Stimulated activated naive CD8-positive, alpha-beta T cell treated with anti-CD3 and anti-CD28 coated beads, Interleukin-15, Interleukin-2, amounts not matched to agents 100 U/mL and 50 U/mL, for 24 hours (primary cell): ENCODE measurements at regions not wholly inside any gene's neighbourhood (a gene's known extent, or its start where the extent isn't known, plus 50 kb on each side); places are given as distances from the start of the nearest gene placed in this dataset.
A peak's percentile ranks its signal among the peaks of the same experiment; 100 is the strongest.
"Not testable (repeated sequence)": the region's sequence is repeated elsewhere in the genome, so short reads cannot be mapped to it uniquely, and the experiment has no call there.

Source experiments
- ATAC-seq: fragments of 150-1000 bp; cut with Tn5 transposase; one replicate; pipeline ENCODE4 v1.10.0; 2021
- DNase-seq: peaks from one replicate; pipeline ENCODE4 v3.0.0; 2021

GRCh38 chr17:45586651-45586934, 96.1 kb upstream of the PLEKHM1 start:
- ATAC-seq, DNase-seq: not testable (repeated sequence)

- DNase-seq (peak; percentile 85), ATAC-seq (peak; percentile 87)
These were observed 102.0 kb upstream of the PLEKHM1 start for GRCh38 chr17:45592433-45592923.

- DNase-seq = not testable (repeated sequence)
These were observed 105.8 kb upstream of the PLEKHM1 start for GRCh38 chr17:45596347-45596746.

GRCh38 chr17:45600052-45601012, 109.8 kb upstream of the PLEKHM1 start:
- DNase-seq (peak; percentile 24), ATAC-seq (peak; percentile 74)

More at GRCh38 chr17:45596347-45596746, 105.8 kb upstream of the PLEKHM1 start:
- ATAC-seq = not testable (repeated sequence)

- ATAC-seq, DNase-seq: not testable (repeated sequence)
These were observed 110.5 kb upstream of the PLEKHM1 start for GRCh38 chr17:45601013-45601412.

GRCh38 chr17:45601605-45602539, 111.4 kb upstream of the PLEKHM1 start:
- not testable (repeated sequence) for ATAC-seq, DNase-seq

GRCh38 chr17:45605751-45606150, 115.2 kb upstream of the PLEKHM1 start:
- not testable (repeated sequence) for ATAC-seq, DNase-seq

GRCh38 chr17:45619984-45620405, 129.5 kb upstream of the PLEKHM1 start:
- DNase-seq (peak; percentile 83), ATAC-seq (peak; percentile 100)

GRCh38 chr17:45620468-45620867, 129.9 kb upstream of the PLEKHM1 start:
- DNase-seq (peak; percentile 11), ATAC-seq (peak; percentile 55)

- ATAC-seq, DNase-seq: not testable (repeated sequence)
These were observed 130.6 kb upstream of the PLEKHM1 start for GRCh38 chr17:45621087-45621486.

GRCh38 chr17:45622295-45622694, 131.8 kb upstream of the PLEKHM1 start:
- peak; percentile 15 for ATAC-seq

GRCh38 chr17:45628019-45628418, 137.5 kb upstream of the PLEKHM1 start:
- DNase-seq = no peak
- ATAC-seq = no peak

More at GRCh38 chr17:45622295-45622694, 131.8 kb upstream of the PLEKHM1 start:
- not testable (repeated sequence) for DNase-seq

GRCh38 chr17:45631941-45632340, 141.4 kb upstream of the PLEKHM1 start:
- ATAC-seq = no peak

GRCh38 chr17:45639297-45639849, 144.7 kb upstream of the CRHR1 start:
- no peak for DNase-seq

More at GRCh38 chr17:45631941-45632340, 141.4 kb upstream of the PLEKHM1 start:
- no peak for DNase-seq

GRCh38 chr17:45640141-45640850, 143.8 kb upstream of the CRHR1 start:
- peak; percentile 83 for ATAC-seq
- peak; percentile 80 for DNase-seq

More at GRCh38 chr17:45639297-45639849, 144.7 kb upstream of the CRHR1 start:
- no peak for ATAC-seq

GRCh38 chr17:45641541-45641940, 142.6 kb upstream of the CRHR1 start:
- no peak for DNase-seq
- ATAC-seq = no peak

- DNase-seq (no peak), ATAC-seq (no peak)
These were observed 140.5 kb upstream of the CRHR1 start for GRCh38 chr17:45643591-45643990.

- not testable (repeated sequence) for DNase-seq, ATAC-seq
These were observed 139.5 kb upstream of the CRHR1 start for GRCh38 chr17:45644637-45645036.

GRCh38 chr17:45645330-45645729, 138.8 kb upstream of the CRHR1 start:
- ATAC-seq (no peak), DNase-seq (no peak)

- ATAC-seq (no peak), DNase-seq (no peak)
These were observed 137.7 kb upstream of the CRHR1 start for GRCh38 chr17:45646288-45646988.
